ENCODE measurements at regions not wholly inside any gene's neighbourhood (a gene's known extent, or its start where the extent isn't known, plus 50 kb on each side); places are given as distances from the start of the nearest gene placed in this dataset.

DNA sequence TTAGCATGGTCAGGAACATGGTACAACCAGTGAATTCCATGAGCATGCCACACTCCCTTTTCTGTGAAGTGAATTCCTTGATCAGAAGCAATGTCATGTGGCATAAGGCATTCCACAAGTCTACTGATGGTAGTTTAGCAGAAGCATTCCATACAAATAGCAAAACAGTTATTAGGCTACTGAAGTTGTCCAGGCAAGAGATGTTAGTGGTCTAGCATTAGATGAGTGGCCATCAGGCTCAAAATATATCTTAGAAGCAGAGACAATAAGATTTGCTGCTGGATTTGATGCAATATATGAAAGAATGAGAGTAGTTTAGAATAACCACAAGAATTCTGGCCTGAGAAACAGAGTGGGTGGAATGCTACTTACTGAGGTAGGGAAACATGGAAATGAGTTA lies 355.3 kb upstream of the NRXN1 start:
- no peaks in the 10 kb centered on the region for H3K4me1 ChIP-seq
- H3K9me3 ChIP-seq = no peaks in the 10 kb centered on the region
- H3K4me3 ChIP-seq = no peak overlapping the region
- H3K36me3 ChIP-seq = no peaks in the 10 kb centered on the region
- TF ChIP-seq, protein P1, sequence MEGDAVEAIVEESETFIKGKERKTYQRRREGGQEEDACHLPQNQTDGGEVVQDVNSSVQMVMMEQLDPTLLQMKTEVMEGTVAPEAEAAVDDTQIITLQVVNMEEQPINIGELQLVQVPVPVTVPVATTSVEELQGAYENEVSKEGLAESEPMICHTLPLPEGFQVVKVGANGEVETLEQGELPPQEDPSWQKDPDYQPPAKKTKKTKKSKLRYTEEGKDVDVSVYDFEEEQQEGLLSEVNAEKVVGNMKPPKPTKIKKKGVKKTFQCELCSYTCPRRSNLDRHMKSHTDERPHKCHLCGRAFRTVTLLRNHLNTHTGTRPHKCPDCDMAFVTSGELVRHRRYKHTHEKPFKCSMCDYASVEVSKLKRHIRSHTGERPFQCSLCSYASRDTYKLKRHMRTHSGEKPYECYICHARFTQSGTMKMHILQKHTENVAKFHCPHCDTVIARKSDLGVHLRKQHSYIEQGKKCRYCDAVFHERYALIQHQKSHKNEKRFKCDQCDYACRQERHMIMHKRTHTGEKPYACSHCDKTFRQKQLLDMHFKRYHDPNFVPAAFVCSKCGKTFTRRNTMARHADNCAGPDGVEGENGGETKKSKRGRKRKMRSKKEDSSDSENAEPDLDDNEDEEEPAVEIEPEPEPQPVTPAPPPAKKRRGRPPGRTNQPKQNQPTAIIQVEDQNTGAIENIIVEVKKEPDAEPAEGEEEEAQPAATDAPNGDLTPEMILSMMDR (IDR thresholded peaks at IDR 0.05) = no peak
- no peak for TF ChIP-seq POLR2AphosphoS5 (IDR thresholded peaks at IDR 0.05)
- TF ChIP-seq POLR2A (IDR thresholded peaks at IDR 0.05) = no peak
- TF ChIP-seq EP300 (IDR thresholded peaks at IDR 0.05) = no peak
- H3K27me3 ChIP-seq = no peaks in the 10 kb centered on the region
- ATAC-seq = no peak
- no peak overlapping the region for H3K27ac ChIP-seq

DNA sequence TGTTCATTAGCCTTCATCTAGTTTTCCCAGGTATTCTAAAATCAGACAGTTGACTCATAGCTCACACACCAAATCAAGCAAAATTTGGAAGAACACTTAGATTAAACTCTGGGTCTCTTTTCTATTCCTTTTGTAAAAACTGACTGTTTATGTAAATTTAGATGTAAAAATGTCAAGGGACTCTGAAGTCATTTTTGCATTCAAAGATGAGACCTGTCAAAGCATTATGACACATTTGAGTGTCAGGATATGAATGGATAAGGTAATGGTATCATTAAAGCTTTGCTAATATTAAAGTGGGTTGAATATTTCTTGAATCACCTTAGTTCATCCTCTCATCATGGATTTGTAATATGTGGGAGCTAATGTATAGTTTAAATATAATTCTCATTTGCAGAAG lies 348.1 kb upstream of the NRXN1 start:
- no peaks in the 10 kb centered on the region for H3K36me3 ChIP-seq
- H3K4me3 ChIP-seq = no peak overlapping the region
- no peak for ATAC-seq
- TF ChIP-seq, protein P1 (IDR thresholded peaks at IDR 0.05) = no peak
- TF ChIP-seq POLR2AphosphoS5 (IDR thresholded peaks at IDR 0.05) = no peak
- no peak for TF ChIP-seq POLR2A (IDR thresholded peaks at IDR 0.05)
- TF ChIP-seq EP300 (IDR thresholded peaks at IDR 0.05) = no peak
- no peaks in the 10 kb centered on the region for H3K9me3 ChIP-seq
- H3K4me1 ChIP-seq = no peaks in the 10 kb centered on the region
- no peak overlapping the region for H3K27ac ChIP-seq
- H3K27me3 ChIP-seq = no peaks in the 10 kb centered on the region

DNA sequence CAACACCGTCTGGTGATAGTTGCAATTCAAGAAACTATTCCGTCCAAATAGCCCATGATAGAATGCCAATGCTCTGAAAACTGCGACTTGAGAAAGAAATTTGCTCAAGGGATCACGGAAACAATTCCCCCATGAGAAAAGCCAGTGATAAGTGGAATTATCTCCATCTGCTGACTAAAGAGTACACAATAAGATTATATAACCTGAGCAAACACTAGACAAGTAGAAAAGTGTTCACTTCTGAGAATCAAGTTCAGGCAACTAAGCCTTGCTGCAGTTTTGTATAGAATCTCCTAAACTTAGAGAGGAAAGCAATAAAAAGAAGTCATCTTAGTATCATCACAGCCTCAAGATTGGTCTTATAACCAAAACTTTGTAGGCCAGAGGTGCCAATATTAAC lies 336.3 kb upstream of the NRXN1 start:
- Histone ChIP-seq H3K4me1 (no peaks in the 10 kb centered on the region), H3K36me3 (no peaks in the 10 kb centered on the region), H3K27ac (no peak overlapping the region), H3K4me3 (no peak overlapping the region), H3K27me3 (no peaks in the 10 kb centered on the region), H3K9me3 (no peaks in the 10 kb centered on the region)
- no peak for ATAC-seq
- TF ChIP-seq POLR2AphosphoS5 (IDR thresholded peaks at IDR 0.05) (no peak), POLR2A (IDR thresholded peaks at IDR 0.05) (no peak), EP300 (IDR thresholded peaks at IDR 0.05) (no peak)
- TF ChIP-seq, protein P1 (IDR thresholded peaks at IDR 0.05) = no peak
- WGBS, 2 donors (ENCODE audit: low coverage in 1 of 2) = 96 to 98% methylated on average over 3 to 4 of the region's 4 CpGs

DNA sequence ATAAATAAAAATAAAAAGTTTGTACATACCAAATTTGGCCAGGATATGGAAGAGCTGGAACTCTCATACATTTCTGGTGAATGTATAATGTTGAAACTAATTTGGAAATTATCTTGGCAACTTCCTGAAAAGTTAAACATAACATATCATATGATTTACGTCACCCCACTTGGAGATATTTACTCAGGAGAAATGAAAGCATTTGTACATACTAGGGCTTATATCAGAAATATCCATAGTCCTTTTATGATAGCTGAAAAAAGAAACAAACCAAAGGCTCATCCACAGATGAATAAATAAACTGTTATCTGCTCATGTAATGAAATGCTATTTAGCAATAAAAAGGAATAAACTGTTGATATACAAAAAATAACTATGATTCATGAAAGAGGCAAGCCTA lies 318.2 kb upstream of the NRXN1 start:
- WGBS, 2 donors (ENCODE audit: low coverage in 1 of 2) = 33 to 41% methylated on average over 1 of the region's 1 CpG
- Histone ChIP-seq H3K27ac (no peak overlapping the region), H3K4me3 (no peak overlapping the region), H3K36me3 (no peaks in the 10 kb centered on the region), H3K27me3 (no peaks in the 10 kb centered on the region), H3K9me3 (no peaks in the 10 kb centered on the region), H3K4me1 (no peaks in the 10 kb centered on the region)
- TF ChIP-seq, protein P1 (IDR thresholded peaks at IDR 0.05) = no peak
- TF ChIP-seq POLR2A (IDR thresholded peaks at IDR 0.05) (no peak), POLR2AphosphoS5 (IDR thresholded peaks at IDR 0.05) (no peak), EP300 (IDR thresholded peaks at IDR 0.05) (no peak)
- no peak for ATAC-seq

DNA sequence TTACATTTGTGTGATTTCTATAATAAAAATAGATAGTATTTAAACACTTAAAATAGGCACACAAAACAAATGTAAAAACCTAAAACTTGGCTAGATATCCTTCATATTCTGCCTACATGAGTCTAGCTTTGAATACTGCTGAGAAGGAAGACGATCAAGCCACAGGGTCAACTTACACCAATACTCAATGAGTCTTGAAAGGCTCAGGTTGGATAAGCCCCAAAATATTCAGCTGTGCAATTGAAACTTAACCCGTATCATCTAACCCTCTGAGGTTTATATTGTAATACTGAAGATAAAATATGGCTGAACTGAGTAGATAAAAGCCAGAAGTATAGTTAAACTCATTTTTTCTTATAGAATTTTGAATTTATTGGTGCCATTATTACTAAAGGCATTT lies 313.0 kb upstream of the NRXN1 start:
- no peak for ATAC-seq
- H3K9me3 ChIP-seq = no peaks in the 10 kb centered on the region
- no peaks in the 10 kb centered on the region for H3K27me3 ChIP-seq
- H3K27ac ChIP-seq = no peak overlapping the region
- no peaks in the 10 kb centered on the region for H3K36me3 ChIP-seq
- no peak overlapping the region for H3K4me3 ChIP-seq
- no peak for TF ChIP-seq EP300 (IDR thresholded peaks at IDR 0.05)
- no peak for TF ChIP-seq POLR2AphosphoS5 (IDR thresholded peaks at IDR 0.05)
- TF ChIP-seq POLR2A (IDR thresholded peaks at IDR 0.05) = no peak
- TF ChIP-seq, protein P1 (IDR thresholded peaks at IDR 0.05) = no peak
- 57 to 76% methylated on average over 2 of the region's 2 CpGs for WGBS, 2 donors (ENCODE audit: low coverage in 1 of 2)
- no peaks in the 10 kb centered on the region for H3K4me1 ChIP-seq
